Osteoblast (primary cell): ENCODE measurements at regions not wholly inside any gene's neighbourhood (a gene's known extent, or its start where the extent isn't known, plus 50 kb on each side); places are given as distances from the start of the nearest gene placed in this dataset.

Experiments used
- DNase-seq: peaks from one replicate; pipeline ENCODE4 v3.0.0; 2011; ENCODE audit warnings: low spot score, mixed read lengths; ENCODE audit not compliant: insufficient read length; ENCODE audit errors: missing footprints
- H2AFZ ChIP-seq: 2 replicates; pipeline ENCODE4 v1.6.0; 2011; ENCODE audit warnings: mild to moderate bottlenecking, low read length
- H3K27ac ChIP-seq: 2 replicates; pipeline ENCODE4 v1.5.1; 2011; ENCODE audit warnings: mild to moderate bottlenecking, low read depth, low read length, moderate library complexity
- H3K27me3 ChIP-seq: 2 replicates; pipeline ENCODE4 v1.6.0; 2012; ENCODE audit warnings: mild to moderate bottlenecking, control low read depth, inconsistent platforms, low read length, moderate library complexity; ENCODE audit not compliant: insufficient read depth
- H3K36me3 ChIP-seq: 2 replicates; pipeline ENCODE4 v1.5.1; 2011; ENCODE audit warnings: mild to moderate bottlenecking, low read length, control low read depth, moderate library complexity; ENCODE audit not compliant: insufficient read depth
- H3K4me1 ChIP-seq: 2 replicates; pipeline ENCODE4 v1.5.1; 2011; ENCODE audit warnings: mild to moderate bottlenecking, low read length, control low read depth, moderate library complexity; ENCODE audit not compliant: insufficient read depth
- H3K4me2 ChIP-seq: 2 replicates; pipeline ENCODE4 v1.6.0; 2011; ENCODE audit warnings: mild to moderate bottlenecking, low read length; ENCODE audit not compliant: insufficient read depth
- H3K4me3 ChIP-seq: fragments of 200-600 bp; sonication (generic); 3 replicates; pipeline ENCODE4 v1.5.1; 2012; ENCODE audit warnings: mild to moderate bottlenecking, low read length, inconsistent platforms; ENCODE audit not compliant: insufficient read depth
- H3K79me2 ChIP-seq: 2 replicates; pipeline ENCODE4 v1.6.0; 2012; ENCODE audit warnings: mild to moderate bottlenecking, low read length, control low read depth, inconsistent platforms; ENCODE audit not compliant: insufficient read depth
- H3K9me3 ChIP-seq: 2 replicates; pipeline ENCODE4 v1.5.1; 2011; ENCODE audit warnings: low read depth, low read length, control low read depth
- H4K20me1 ChIP-seq: 2 replicates; pipeline ENCODE4 v1.6.0; 2012; ENCODE audit warnings: mild to moderate bottlenecking, low read length, control low read depth; ENCODE audit not compliant: insufficient read depth
- CTCF ChIP-seq: IDR thresholded peaks from 2 replicates; pipeline ENCODE4 v1.5.1; 2011; ENCODE audit warnings: mild to moderate bottlenecking, low read depth, low read length, moderate library complexity; ENCODE audit errors: extremely low read depth

GRCh38 chr1:68973459-68974244 is 476.8 kb upstream of the DEPDC1 start:
- H3K27ac ChIP-seq, result no peak overlapping the region
- no peaks in the 10 kb centered on the region for H3K79me2 ChIP-seq
- no peaks in the 10 kb centered on the region for H3K27me3 ChIP-seq
- no peak for DNase-seq
- no peaks in the 10 kb centered on the region for H3K9me3 ChIP-seq
- H4K20me1 ChIP-seq, result no peaks in the 10 kb centered on the region
- no peaks in the 10 kb centered on the region for H3K4me1 ChIP-seq
- no peaks in the 10 kb centered on the region for H3K36me3 ChIP-seq
- TF ChIP-seq CTCF, result no peak
- no peak overlapping the region for H2AFZ ChIP-seq
- H3K4me2 ChIP-seq, result no peak overlapping the region
- H3K4me3 ChIP-seq, result no peak overlapping the region

GRCh38 chr1:68974447-68974846 is 477.6 kb upstream of the DEPDC1 start:
- H3K9me3 ChIP-seq, result no peaks in the 10 kb centered on the region
- no peak overlapping the region for H3K4me2 ChIP-seq
- no peak overlapping the region for H3K4me3 ChIP-seq
- H4K20me1 ChIP-seq, result no peaks in the 10 kb centered on the region
- no peak for DNase-seq
- no peak overlapping the region for H2AFZ ChIP-seq
- no peaks in the 10 kb centered on the region for H3K4me1 ChIP-seq
- H3K79me2 ChIP-seq, result no peaks in the 10 kb centered on the region
- H3K27ac ChIP-seq, result no peak overlapping the region
- no peaks in the 10 kb centered on the region for H3K27me3 ChIP-seq
- no peaks in the 10 kb centered on the region for H3K36me3 ChIP-seq
- TF ChIP-seq CTCF, result no peak

GRCh38 chr1:68975212-68975933 is 478.5 kb upstream of the DEPDC1 start:
- no peaks in the 10 kb centered on the region for H3K79me2 ChIP-seq
- TF ChIP-seq CTCF, result no peak
- H3K4me2 ChIP-seq, result no peak overlapping the region
- no peaks in the 10 kb centered on the region for H3K4me1 ChIP-seq
- no peaks in the 10 kb centered on the region for H4K20me1 ChIP-seq
- no peak for DNase-seq
- no peak overlapping the region for H3K27ac ChIP-seq
- no peak overlapping the region for H2AFZ ChIP-seq
- H3K9me3 ChIP-seq, result no peaks in the 10 kb centered on the region
- no peaks in the 10 kb centered on the region for H3K36me3 ChIP-seq
- no peak overlapping the region for H3K4me3 ChIP-seq
- H3K27me3 ChIP-seq, result no peaks in the 10 kb centered on the region

GRCh38 chr1:68976916-68977610 is 480.2 kb upstream of the DEPDC1 start:
- Histone ChIP-seq H3K36me3 (no peaks in the 10 kb centered on the region), H3K27me3 (no peaks in the 10 kb centered on the region), H3K9me3 (no peaks in the 10 kb centered on the region), H4K20me1 (no peaks in the 10 kb centered on the region), H3K79me2 (no peaks in the 10 kb centered on the region), H3K4me3 (no peak overlapping the region), H3K4me2 (no peak overlapping the region), H3K27ac (no peak overlapping the region), H3K4me1 (no peaks in the 10 kb centered on the region), H2AFZ (no peak overlapping the region)
- TF ChIP-seq CTCF, result no peak
- no peak for DNase-seq
